Testis (tissue), 2 donors: ENCODE measurements at regions not wholly inside any gene's neighbourhood (a gene's known extent, or its start where the extent isn't known, plus 50 kb on each side); places are given as distances from the start of the nearest gene placed in this dataset.

Source experiments
- CTCF ChIP-seq, 3 experiments: fragments of 450-650 bp in 2 of 3; fragments of 200-600 bp in 1 of 3; sonication (generic) in 1 of 3; IDR thresholded peaks; one replicate each; pipeline ENCODE4 v1.5.1; 2016 to 2019; ENCODE audit warnings: antibody characterized with exemption in 3 of 3, mild to moderate bottlenecking in 2 of 3, moderate library complexity in 1 of 3
- POLR2A ChIP-seq: fragments of 450-650 bp; IDR thresholded peaks from one replicate; pipeline ENCODE4 v1.6.1; 2017; ENCODE audit warnings: antibody characterized with exemption, mild to moderate bottlenecking, moderate library complexity

- TF ChIP-seq POLR2A (no peak), CTCF (IDR thresholded peaks at IDR 0.05) (no peak)
Observed at GRCh38 chr16:9365370-9365728, 273.9 kb downstream of the HAPSTR1 start.
